T-helper 2 cell treated with Interferon-gamma antibody and Interleukin-4, amounts not matched to agents 5 μg/mL and 100 μg/mL, for 36 hours (primary cell): ENCODE measurements at regions not wholly inside any gene's neighbourhood (a gene's known extent, or its start where the extent isn't known, plus 50 kb on each side); places are given as distances from the start of the nearest gene placed in this dataset.

Source experiments
- DNase-seq: peaks from one replicate; pipeline ENCODE4 v3.0.0; 2021; ENCODE audit warnings: low spot score
- H3K27ac Mint-ChIP-seq: one replicate; pipeline ENCODE4 v1.8.0; 2021; ENCODE audit warnings: mild to moderate bottlenecking, mixed read lengths
- H3K27me3 Mint-ChIP-seq: one replicate; pipeline ENCODE4 v1.8.0; 2021; ENCODE audit warnings: low read depth, mixed read lengths
- H3K36me3 Mint-ChIP-seq: one replicate; pipeline ENCODE4 v1.8.0; 2021; ENCODE audit warnings: low read depth, mixed read lengths
- H3K4me1 Mint-ChIP-seq: one replicate; pipeline ENCODE4 v1.8.0; 2021; ENCODE audit warnings: low read depth, mixed read lengths
- H3K4me3 Mint-ChIP-seq: one replicate; pipeline ENCODE4 v1.8.0; 2022; ENCODE audit warnings: mild to moderate bottlenecking, moderate library complexity, mixed read lengths
- H3K9me3 Mint-ChIP-seq: one replicate; pipeline ENCODE4 v1.8.0; 2021; ENCODE audit warnings: mixed read lengths

DNA sequence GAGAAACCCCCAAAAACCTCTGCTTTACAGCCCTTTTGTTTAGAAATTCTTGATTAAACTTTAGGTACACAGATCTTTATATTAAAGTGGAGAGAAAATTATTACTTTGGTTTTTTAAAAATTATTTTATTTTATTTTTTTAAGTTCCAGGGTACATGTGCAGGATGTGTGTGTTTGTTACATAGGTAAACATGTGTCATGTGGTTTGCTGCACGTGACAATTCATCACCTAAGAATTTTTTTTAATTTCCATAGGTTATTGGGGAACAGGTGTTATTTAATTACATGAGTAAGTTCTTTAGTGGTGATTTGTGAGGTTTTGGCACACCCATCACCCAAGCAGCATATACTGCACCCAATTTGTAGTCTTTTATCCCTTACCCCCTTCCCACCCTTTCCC lies 581.7 kb downstream of the CSNK1G3 start:
- Mint-ChIP-seq H3K36me3 (no peaks in the 10 kb centered on the region), H3K4me3 (no peak overlapping the region), H3K4me1 (no peaks in the 10 kb centered on the region), H3K27ac (no peak overlapping the region), H3K9me3 (no peaks in the 10 kb centered on the region), H3K27me3 (no peaks in the 10 kb centered on the region)
- DNase-seq = no peak

GRCh38 chr5:124090115-124090514 lies 578.1 kb downstream of the CSNK1G3 start:
- DNase-seq = no peak
- no peaks in the 10 kb centered on the region for H3K9me3 Mint-ChIP-seq
- no peak overlapping the region for H3K27ac Mint-ChIP-seq
- H3K36me3 Mint-ChIP-seq = no peaks in the 10 kb centered on the region
- H3K4me1 Mint-ChIP-seq = no peaks in the 10 kb centered on the region
- H3K4me3 Mint-ChIP-seq = no peak overlapping the region
- H3K27me3 Mint-ChIP-seq = no peaks in the 10 kb centered on the region

GRCh38 chr5:124089578-124089977 lies 577.6 kb downstream of the CSNK1G3 start:
- H3K36me3 Mint-ChIP-seq = no peaks in the 10 kb centered on the region
- no peak overlapping the region for H3K4me3 Mint-ChIP-seq
- DNase-seq = no peak
- no peaks in the 10 kb centered on the region for H3K9me3 Mint-ChIP-seq
- H3K27me3 Mint-ChIP-seq = no peaks in the 10 kb centered on the region
- H3K27ac Mint-ChIP-seq = no peak overlapping the region
- no peaks in the 10 kb centered on the region for H3K4me1 Mint-ChIP-seq

GRCh38 chr5:124088289-124089032 lies 576.5 kb downstream of the CSNK1G3 start:
- Mint-ChIP-seq H3K36me3 (no peaks in the 10 kb centered on the region), H3K27ac (no peak overlapping the region)

GRCh38 chr5:124087752-124088151 lies 575.8 kb downstream of the CSNK1G3 start:
- no peaks in the 10 kb centered on the region for H3K9me3 Mint-ChIP-seq
- no peaks in the 10 kb centered on the region for H3K36me3 Mint-ChIP-seq
- DNase-seq = no peak
- H3K4me1 Mint-ChIP-seq = no peaks in the 10 kb centered on the region
- H3K27ac Mint-ChIP-seq = no peak overlapping the region
- H3K4me3 Mint-ChIP-seq = no peak overlapping the region
- H3K27me3 Mint-ChIP-seq = no peaks in the 10 kb centered on the region

More at GRCh38 chr5:124088289-124089032, 576.5 kb downstream of the CSNK1G3 start:
- Mint-ChIP-seq H3K4me1 (no peaks in the 10 kb centered on the region), H3K9me3 (no peaks in the 10 kb centered on the region), H3K27me3 (no peaks in the 10 kb centered on the region), H3K4me3 (no peak overlapping the region)
- DNase-seq = no peak

DNA sequence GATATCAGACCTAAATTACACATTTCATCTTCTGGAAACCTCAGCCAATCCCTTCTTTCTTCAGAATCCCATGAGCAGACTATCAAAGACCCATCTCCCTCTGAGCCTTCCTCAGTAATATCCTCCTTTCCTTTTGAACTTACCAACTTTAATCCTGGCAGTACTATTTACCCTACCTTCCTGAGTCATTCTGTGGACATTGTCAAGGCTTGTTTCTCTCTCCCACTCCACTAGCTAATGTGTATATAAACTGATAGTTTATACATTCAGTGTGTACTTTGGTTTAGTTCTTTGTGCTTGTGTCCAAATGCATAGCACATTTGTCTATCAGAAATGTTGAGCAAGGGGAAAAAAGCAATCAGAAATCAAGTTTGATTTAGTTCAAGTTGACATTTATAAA lies 568.3 kb downstream of the CSNK1G3 start:
- H3K4me1 Mint-ChIP-seq = no peaks in the 10 kb centered on the region

DNA sequence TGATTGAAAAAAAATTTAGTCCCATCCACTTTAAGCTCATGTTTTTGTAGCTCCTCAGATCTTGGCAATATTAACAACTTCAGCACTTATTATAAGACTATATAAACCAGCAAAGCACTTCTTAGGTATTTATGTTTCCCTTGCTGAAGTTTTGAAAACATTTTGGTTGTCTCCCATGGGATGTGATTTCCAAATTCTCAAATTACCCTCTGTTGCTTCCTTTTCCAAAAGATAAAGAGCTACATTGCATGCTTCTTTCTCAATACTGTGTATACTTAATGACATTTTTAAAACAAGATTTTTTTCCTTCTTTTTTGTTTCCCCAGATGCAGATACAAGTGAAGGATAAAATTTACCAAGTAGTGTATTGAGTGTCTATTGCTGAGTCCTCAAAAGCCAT lies 567.1 kb downstream of the CSNK1G3 start:
- H3K36me3 Mint-ChIP-seq = no peaks in the 10 kb centered on the region
- no peak for DNase-seq
- no peak overlapping the region for H3K4me3 Mint-ChIP-seq
- H3K27me3 Mint-ChIP-seq = no peaks in the 10 kb centered on the region
- no peak overlapping the region for H3K27ac Mint-ChIP-seq
- H3K9me3 Mint-ChIP-seq = peaks cover 3% of the 10 kb centered on the region
- no peaks in the 10 kb centered on the region for H3K4me1 Mint-ChIP-seq

More for the DNA sequence above, 568.3 kb downstream of the CSNK1G3 start:
- Mint-ChIP-seq H3K27me3 (no peaks in the 10 kb centered on the region), H3K27ac (no peak overlapping the region), H3K9me3 (peaks cover 3% of the 10 kb centered on the region), H3K4me3 (no peak overlapping the region), H3K36me3 (no peaks in the 10 kb centered on the region)
- DNase-seq = no peak

- Mint-ChIP-seq H3K36me3 (no peaks in the 10 kb centered on the region), H3K9me3 (peaks cover 3% of the 10 kb centered on the region), H3K4me3 (no peak overlapping the region), H3K4me1 (no peaks in the 10 kb centered on the region), H3K27ac (no peak overlapping the region), H3K27me3 (no peaks in the 10 kb centered on the region)
- DNase-seq = no peak
Measured at GRCh38 chr5:124074500-124074899, 562.5 kb downstream of the CSNK1G3 start.

DNA sequence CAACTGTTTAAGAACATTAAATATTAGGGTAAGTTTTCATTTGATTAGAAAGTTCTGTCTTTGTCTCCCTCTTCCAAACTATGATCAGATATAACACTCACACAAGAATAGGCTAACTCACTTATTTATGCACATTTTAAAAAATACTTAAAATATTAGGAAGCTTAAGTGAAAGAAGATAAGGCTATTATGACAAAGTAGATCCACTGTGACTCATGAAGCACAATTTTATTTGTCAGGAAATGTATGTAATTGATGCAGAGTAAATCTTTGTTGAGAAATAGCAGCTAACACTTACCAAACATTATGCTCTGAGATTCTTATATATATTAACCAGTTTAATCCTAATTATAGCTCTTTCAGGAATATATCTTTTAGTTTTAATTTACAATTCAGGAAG lies 560.6 kb downstream of the CSNK1G3 start:
- H3K27me3 Mint-ChIP-seq = no peaks in the 10 kb centered on the region
- DNase-seq = no peak
- H3K4me1 Mint-ChIP-seq = no peaks in the 10 kb centered on the region
- H3K9me3 Mint-ChIP-seq = peaks cover 3% of the 10 kb centered on the region
- no peak overlapping the region for H3K4me3 Mint-ChIP-seq
- no peak overlapping the region for H3K27ac Mint-ChIP-seq
- H3K36me3 Mint-ChIP-seq = no peaks in the 10 kb centered on the region

DNA sequence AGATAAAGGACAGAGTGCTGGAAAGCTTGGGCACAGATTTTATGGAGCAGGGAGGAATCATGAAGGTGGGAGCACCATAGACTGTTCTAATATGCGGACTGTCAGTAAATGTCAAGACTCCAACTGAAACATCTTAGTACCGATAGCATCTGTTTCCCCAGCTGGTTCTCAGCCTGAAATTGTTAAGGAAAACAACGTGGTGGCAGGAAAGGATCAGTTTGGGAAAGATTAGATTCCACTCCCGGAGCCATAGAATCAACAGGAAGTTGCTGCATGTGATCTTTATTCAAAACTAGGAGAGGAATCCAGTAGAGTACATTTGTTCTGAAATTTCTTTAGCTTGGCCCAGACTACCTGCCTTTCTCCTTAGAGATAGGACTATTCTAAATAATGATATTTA lies 559.1 kb downstream of the CSNK1G3 start:
- no peak for DNase-seq
- Mint-ChIP-seq H3K4me3 (no peak overlapping the region), H3K27ac (no peak overlapping the region), H3K36me3 (no peaks in the 10 kb centered on the region), H3K27me3 (no peaks in the 10 kb centered on the region), H3K4me1 (no peaks in the 10 kb centered on the region), H3K9me3 (no peaks in the 10 kb centered on the region)

DNA sequence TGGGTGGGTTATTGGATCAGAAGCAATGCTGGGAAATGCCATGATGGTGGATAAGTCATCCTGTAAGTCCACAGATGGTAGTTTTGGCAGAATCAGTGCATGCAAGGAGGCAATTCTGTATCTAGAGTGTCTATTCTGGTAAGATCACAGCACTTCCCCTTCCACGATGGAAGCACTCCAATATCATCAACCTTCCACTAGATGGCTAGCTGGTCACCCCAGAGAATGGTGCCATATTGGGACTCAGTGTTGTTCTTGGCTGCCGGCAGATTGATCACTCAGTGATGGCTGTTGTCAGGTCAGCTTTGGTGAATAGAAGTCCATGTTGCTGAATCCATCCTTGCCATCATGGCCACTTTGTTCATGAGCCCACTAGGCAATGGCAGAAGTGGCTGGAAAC lies 553.5 kb downstream of the CSNK1G3 start:
- H3K36me3 Mint-ChIP-seq = no peaks in the 10 kb centered on the region
- no peaks in the 10 kb centered on the region for H3K4me1 Mint-ChIP-seq
- no peak for DNase-seq
- H3K27ac Mint-ChIP-seq = no peak overlapping the region
- H3K27me3 Mint-ChIP-seq = no peaks in the 10 kb centered on the region
- H3K4me3 Mint-ChIP-seq = no peak overlapping the region
- no peaks in the 10 kb centered on the region for H3K9me3 Mint-ChIP-seq

DNA sequence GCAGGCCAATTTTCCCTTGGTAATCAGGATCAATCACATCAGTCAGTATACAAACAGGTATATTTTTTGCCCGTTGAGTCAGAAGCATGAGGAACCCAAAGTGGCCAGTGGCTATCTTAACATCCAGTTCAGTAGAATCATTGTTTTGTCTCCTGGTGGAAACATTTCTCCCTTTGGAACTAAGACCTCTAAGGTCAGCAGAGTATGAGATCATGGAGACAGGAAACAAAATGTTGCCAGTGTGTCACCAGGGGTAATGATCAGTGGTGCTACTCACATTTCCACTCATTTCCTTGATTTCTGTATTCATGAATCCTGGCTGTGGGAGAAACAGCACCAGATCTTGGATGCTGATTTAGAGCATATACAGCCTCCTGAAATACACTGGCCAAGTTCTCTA lies 553.0 kb downstream of the CSNK1G3 start:
- Mint-ChIP-seq H3K27ac (no peak overlapping the region), H3K27me3 (no peaks in the 10 kb centered on the region), H3K9me3 (no peaks in the 10 kb centered on the region), H3K4me3 (no peak overlapping the region), H3K36me3 (no peaks in the 10 kb centered on the region), H3K4me1 (no peaks in the 10 kb centered on the region)
- DNase-seq = no peak

DNA sequence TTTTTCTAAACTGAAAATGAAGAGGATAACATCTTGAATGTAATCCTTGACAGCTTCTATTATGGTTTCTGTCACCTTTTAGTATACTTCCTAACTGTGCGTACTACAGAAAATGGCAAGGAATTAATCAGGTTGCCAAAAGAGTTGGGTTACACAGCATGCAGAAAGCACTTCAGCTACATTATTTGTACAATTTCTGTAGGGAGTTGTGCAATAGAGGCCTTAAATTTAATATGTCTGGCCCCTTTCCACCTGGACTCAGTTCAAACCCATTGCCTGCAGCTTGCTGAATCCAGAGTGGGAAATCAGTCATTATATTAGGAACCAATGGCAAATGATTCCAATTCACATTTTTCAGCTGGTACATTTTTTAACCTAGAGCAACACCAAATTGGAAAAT lies 549.7 kb downstream of the CSNK1G3 start:
- no peak for DNase-seq
- no peaks in the 10 kb centered on the region for H3K9me3 Mint-ChIP-seq
- H3K27me3 Mint-ChIP-seq = no peaks in the 10 kb centered on the region
- no peaks in the 10 kb centered on the region for H3K36me3 Mint-ChIP-seq
- H3K4me1 Mint-ChIP-seq = no peaks in the 10 kb centered on the region
- no peak overlapping the region for H3K4me3 Mint-ChIP-seq
- H3K27ac Mint-ChIP-seq = no peak overlapping the region

GRCh38 chr5:124061068-124061430 lies 549.1 kb downstream of the CSNK1G3 start:
- no peaks in the 10 kb centered on the region for H3K4me1 Mint-ChIP-seq
- no peaks in the 10 kb centered on the region for H3K36me3 Mint-ChIP-seq
- no peak overlapping the region for H3K4me3 Mint-ChIP-seq
- H3K27me3 Mint-ChIP-seq = no peaks in the 10 kb centered on the region
- DNase-seq = no peak
- peaks cover 1% of the 10 kb centered on the region for H3K9me3 Mint-ChIP-seq
- H3K27ac Mint-ChIP-seq = no peak overlapping the region

DNA sequence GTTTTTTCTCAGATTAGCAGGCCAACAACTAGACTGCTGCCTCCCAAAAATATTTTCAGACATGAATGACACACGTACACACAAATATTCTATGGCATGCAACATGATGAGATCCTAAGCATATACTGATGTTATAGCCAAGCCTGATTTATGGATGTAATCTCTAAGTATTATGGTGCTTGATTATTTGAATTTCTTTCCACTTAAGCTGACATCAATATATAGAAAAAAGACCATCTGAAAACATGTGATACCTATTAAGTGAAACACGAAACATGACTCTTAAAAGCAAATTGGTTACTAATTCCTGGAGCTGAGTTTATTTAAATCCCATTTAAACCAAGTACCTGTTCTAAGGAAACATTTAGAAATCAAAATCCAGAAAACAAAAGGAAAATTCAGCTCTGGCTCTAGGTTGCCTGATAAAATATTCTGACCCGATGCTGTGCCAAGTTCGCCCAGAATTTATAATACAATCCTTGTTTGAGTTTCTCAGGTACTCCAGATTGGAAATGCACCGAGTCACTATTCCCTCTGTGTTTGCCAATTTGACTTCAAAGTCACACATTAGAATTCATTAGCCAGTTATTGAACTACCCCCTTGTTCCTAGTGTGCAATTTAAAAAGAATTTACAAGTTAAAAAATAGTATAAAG lies 548.6 kb downstream of the CSNK1G3 start:
- DNase-seq = no peak
- Mint-ChIP-seq H3K36me3 (no peaks in the 10 kb centered on the region), H3K27ac (no peak overlapping the region), H3K4me1 (no peaks in the 10 kb centered on the region), H3K27me3 (no peaks in the 10 kb centered on the region), H3K4me3 (no peak overlapping the region), H3K9me3 (peaks cover 3% of the 10 kb centered on the region)
